GM18519 (cell line): ENCODE measurements at regions not wholly inside any gene's neighbourhood (a gene's known extent, or its start where the extent isn't known, plus 50 kb on each side); places are given as distances from the start of the nearest gene placed in this dataset.
A peak's percentile ranks its signal among the peaks of the same experiment; 100 is the strongest.
"Not testable (repeated sequence)": the region's sequence is repeated elsewhere in the genome, so short reads cannot be mapped to it uniquely, and the experiment has no call there.

Experiments used
- ATAC-seq: cut with Tn5 transposase; IDR thresholded peaks from one replicate; pipeline ENCODE4 v1.9.1; 2021; ENCODE audit warnings: mild to moderate bottlenecking, moderate library complexity; ENCODE audit not compliant: unreplicated experiment, low FRiP score

DNA sequence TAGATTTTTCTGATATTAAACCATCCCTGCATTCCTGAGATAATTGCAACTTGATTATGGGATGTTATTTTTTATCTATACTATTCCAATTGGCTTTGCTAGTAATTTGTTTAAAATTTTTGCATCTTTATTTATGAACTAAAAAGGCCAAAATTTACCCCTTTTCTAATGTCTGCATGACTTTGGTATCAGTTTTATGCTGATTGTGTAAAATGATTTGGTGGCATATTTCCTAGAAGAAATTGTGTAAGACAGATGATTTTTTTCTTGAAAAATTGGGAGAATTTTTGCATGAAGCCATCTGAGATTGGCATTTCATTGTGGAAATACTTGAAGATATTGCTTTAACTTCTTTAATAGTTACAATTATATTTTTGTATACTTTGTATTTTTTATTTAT is 183.8 kb upstream of the TBL1XR1 start:
- ATAC-seq, result no peak

DNA sequence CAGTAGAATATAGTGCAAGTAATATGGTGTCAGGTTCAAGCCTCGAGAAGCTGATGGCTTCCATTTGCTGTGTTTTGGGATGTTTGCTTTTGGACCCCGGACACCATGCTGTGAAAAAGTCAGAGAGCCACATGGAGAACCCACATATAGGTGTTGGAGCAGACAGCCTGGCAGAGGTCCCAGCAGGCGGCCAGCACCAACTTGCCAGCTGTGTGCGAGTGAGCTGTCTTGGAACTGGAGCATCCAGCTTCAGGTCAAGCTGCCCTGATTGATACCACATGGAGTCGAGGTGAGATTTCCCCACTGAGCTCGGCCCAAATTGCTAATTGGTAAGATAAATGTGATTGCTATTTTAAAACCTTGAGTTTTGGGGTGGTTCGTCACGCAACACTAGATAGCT is 185.7 kb upstream of the TBL1XR1 start:
- ATAC-seq, result no peak

DNA sequence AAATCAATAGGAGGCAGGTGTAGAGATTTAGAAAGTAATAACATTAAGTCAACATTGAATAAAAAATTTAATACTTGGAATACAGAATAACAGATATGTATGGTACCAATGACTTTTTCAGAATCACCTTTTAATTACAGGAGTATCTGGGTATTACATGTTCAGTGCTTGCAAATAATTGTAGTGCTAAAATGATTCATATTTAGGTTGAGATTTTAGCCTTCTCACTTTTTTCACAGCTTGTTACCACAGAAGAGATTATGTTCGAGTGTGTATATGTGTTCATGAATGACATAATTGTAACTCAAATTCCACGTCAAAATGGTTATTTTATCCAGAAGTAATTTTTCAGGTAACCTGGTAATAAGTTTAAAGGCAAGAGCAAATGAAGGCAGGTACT is 187.9 kb upstream of the TBL1XR1 start:
- no peak for ATAC-seq

DNA sequence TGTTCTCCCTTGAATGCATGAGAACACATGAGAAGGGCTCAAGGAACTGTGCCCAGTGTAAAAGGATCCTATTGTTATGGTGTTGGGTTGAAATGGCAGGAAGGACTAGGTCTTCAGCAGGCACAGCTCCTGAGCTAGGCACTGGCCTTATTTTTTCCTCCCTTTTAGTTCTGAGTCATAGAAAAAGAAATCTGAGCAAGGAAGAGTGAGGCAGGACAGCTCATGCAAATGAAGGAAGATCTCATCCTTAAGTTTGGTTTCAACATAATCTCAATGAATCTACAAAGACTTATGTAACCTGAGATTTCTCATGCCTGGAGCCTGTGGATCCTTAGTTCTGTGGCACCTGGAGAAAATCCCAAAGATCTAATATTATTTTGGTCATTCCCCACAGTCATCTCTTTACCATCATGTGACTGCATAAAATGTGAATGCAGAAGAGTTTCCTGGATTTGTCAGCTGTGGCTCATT is 188.6 kb upstream of the TBL1XR1 start:
- no peak for ATAC-seq

DNA sequence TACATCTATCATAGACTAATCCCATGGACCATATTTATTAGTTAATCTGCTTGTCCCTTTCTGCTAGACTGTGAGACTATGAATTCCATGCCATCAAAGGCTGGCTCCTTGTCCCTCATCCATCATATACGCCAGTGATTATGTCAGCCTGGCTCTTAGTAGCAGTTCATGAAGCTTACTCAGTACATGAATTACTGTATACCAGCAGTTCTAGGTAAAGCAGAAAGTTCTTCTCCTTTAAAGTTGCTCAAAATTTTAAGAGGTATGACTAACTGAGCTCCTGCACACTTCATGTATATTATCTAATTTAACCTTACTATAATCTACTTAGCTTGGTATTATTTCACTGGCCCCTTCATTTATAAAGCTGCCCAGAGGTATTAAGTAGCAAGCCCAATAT is 190.9 kb upstream of the TBL1XR1 start:
- ATAC-seq, result no peak

DNA sequence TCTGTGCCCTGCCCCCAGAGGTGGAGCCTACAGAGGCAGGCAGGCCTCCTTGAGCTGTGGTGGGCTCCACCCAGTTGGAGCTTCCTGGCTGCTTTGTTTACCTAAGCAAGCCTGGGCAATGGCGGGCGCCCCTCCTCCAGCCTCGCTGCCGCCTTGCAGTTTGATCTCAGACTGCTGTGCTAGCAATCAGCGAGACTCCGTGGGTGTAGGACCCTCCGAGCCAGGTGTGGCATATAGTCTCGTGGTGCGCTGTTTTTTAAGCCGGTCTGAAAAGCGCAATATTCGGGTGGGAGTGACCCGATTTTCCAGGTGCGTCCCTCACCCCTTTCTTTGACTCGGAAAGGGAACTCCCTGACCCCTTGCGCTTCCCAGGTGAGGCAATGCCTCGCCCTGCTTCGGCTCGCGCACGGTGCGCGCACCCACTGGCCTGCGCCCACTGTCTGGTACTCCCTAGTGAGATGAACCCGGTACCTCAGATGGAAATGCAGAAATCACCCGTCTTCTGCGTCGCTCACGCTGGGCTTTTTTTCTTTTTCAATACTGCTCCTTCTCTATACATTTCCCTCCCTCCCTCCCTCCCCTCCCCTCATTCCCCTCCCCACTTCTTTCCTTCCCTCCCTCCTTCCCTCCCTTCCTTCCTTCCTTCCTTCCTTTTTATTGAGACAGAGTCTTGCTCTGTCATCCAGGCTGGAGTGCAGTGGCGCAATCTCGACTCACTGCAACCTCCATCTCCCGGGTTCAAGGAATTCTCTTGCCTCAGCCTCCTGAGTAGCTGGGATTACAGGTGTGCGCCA is 197.1 kb upstream of the TBL1XR1 start:
- not testable (repeated sequence) for ATAC-seq

DNA sequence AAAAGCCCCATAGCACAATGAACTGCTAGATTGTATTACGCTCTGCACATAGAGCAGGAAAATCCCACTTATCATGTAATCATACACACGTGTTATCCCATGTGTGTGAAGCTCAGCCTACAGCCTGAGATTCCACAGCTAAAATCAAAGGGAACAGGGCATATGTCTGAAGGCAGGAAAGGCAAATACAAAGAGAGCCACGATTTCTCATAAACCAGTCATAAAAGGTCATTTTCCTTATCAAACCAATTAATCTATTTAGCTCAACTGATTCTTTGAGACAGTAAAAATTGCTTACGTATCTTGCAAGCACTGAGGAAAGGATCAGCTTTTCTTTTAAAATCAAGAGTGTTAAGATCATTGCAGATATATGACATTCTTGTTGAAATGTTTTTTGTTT is 199.5 kb upstream of the TBL1XR1 start:
- no peak for ATAC-seq

DNA sequence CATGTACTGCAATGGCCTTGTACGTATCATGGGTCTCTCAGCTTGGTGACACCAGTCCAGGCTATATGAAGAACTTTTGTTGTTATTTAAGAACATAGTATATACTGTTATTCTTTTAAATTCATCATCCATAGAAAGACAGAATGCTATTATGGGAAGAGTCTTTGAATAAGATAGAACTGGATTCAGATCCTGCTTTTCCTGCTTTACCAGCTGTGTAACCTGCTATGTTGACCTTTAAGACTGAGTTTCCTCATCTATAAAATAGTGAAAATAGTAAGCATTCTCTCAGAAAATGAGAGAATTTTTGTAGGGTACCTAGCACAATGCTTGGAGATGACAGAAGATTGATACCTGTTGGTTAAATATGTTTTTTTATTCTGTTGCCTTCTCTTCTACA is 204.1 kb upstream of the TBL1XR1 start:
- ATAC-seq, result no peak

DNA sequence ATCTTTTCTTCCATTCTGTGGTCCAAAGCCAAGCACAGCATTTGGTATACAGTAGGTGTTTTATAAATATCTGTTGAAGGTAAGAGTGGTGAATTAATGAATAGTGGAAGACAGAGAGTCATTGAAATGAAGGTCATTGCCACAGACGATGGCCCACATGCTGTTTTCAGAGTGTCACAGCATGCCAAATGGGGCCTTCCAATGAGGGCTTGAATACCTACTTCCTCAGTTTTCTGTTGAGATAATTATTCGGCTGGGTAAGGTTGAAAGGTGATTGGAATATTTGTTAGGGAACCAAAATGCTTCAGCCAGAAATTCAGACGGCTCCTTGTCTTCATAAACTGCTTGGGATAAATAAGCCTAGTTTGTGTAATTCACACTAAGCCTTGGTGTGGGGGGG is 205.3 kb upstream of the TBL1XR1 start:
- no peak for ATAC-seq

DNA sequence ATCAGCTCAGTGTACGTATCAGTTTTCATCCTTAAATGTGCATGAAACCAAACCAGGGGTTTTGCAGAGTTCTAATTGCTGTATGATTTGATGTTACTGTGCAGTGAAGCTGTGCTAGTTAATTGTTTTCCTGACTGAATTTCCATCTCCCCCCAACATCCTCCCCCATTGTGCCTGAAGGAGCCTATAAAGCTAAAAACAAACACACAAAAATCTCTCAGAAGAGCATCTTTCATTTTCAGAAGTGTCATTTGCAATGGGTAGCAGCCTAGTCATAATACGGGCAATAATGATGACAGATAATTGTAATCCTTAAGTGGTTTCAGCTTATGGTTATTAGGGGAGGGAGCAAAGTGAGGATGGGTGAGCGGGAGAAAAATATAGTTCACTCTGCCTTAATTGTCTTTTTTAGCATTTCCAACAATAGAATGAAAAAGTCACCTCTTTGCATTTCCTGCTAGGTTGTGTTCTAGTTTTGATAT is 207.9 kb upstream of the TBL1XR1 start:
- ATAC-seq, result no peak

DNA sequence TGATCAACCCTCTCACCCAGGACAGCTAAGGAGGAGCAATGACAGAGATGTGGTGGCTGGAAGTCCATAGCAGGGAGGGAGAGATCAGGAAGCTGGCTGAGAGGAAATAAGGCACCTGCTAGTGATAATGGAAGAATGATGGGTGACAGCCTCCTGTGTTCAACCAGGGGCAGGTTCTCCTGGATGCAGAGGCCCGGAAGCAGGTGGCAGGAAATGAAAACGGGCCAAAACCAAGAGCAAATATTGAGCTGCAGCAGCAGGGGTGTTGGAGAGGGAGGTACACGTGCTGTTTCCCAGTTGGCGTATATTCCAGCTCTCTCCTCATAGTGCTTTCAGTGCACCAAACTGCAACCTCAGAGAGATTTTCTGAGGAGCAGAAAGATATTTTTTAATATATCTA is 213.4 kb upstream of the TBL1XR1 start:
- no peak for ATAC-seq

DNA sequence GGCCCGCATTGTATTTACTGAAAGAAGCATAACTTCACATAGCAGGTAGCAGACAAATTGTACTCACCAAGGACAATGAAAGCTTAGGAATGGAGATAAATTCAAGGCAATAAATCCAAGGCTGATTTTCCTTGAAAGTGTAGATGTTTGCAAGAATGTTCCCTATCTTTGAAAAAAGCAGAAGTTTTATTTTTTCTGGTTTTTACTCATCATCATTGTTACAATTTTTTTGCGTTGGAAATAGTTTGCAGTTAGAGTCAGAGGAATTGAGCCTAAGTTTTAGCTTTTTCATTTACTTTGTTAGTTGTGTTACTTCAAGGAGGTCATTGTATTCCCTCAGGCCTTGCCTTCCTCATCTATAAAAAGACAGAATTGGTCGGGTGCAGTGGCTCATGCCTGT is 213.9 kb upstream of the TBL1XR1 start:
- no peak for ATAC-seq

DNA sequence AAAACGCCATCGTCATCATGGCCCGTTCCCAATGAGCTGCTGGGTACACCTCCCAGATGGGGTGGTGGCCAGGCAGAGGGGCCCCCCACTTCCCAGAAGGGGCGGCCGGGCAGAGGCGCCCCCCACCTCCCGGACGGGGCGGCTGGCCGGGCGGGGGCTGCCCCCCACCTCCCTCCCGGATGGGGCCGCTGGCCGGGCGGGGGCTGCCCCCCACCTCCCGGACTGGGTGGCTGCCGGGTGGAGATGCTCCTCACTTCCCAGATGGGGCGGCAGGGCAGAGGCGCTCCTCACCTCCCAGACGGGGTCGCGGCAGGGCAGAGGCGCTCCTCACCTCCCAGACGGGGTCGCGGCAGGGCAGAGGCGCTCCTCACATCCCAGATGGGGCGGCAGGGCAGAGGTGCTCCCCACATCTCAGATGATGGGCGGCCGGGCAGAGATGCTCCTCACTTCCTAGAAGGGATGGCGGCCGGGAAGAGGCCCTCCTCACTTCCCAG is 215.4 kb upstream of the TBL1XR1 start:
- not testable (repeated sequence) for ATAC-seq

DNA sequence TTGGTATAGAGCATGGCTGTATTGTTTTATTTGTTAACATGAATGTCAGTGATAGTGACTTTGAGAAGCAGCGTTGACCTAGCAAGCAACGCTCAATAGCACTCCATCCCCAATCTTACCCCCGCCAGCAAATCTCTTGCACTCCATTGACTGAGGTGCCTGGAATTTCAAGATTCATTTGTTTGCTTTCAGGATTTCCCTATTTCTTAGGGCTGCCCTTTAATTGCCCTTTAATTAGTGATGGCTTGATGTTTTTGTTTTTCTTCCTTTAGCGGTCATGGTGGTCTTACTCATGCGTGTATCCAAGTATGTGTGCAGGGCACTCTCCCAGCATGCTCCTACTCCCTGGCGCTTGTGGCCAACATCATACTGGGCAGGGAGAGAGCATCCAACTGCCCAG is 216.8 kb upstream of the TBL1XR1 start:
- no peak for ATAC-seq

DNA sequence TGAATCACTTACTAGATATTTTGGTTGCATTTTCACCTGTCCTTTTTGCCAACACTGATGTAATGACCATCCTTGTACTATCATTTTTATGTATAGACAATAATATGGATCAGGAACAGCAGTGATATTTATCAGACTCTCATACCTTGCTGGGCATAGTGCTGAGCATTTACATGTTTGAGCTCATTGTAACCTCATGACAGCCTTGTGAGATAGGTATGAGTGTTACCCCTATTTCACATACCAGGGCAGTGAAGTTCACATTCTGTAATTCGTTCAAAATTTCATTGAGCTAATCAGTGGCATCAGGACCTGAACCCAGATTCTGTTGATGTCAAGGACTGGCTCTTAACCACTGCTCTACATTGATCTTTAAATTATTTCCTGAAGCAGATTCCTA is 221.5 kb upstream of the TBL1XR1 start:
- ATAC-seq, result no peak

DNA sequence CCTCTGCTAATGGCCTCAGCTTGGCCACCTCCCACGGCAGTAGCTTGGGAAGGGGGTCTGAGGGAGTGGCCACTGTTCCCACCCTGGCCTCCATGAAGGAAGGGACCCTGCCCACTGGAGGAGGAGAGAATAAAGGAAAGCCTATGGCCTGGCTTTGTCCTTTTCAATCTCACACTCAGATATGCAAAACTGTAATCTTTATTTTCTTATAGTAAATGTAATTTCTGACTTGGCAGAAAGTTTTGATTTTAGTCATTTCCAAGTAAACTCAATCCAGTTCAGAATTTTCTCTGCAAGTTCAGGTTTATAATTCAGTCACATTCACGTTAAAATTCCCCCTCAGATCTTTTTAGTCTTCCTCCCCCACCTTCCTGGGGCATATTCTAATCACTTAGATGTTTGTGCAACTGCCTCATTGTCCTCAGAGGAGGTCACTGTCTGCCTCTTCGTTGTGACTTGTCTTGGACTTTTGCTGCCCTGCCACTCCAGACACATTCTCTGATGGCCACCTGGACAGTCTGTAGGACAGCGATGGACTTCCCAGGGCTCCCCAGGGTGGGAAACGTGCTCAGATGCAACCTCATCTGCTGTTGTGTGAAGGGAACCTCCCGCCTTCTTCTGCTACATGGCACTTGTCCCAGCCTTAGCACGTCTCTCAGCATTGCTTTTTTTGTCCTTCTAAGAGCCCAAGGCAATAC is 222.8 kb upstream of the TBL1XR1 start:
- peak; percentile 56 for ATAC-seq

DNA sequence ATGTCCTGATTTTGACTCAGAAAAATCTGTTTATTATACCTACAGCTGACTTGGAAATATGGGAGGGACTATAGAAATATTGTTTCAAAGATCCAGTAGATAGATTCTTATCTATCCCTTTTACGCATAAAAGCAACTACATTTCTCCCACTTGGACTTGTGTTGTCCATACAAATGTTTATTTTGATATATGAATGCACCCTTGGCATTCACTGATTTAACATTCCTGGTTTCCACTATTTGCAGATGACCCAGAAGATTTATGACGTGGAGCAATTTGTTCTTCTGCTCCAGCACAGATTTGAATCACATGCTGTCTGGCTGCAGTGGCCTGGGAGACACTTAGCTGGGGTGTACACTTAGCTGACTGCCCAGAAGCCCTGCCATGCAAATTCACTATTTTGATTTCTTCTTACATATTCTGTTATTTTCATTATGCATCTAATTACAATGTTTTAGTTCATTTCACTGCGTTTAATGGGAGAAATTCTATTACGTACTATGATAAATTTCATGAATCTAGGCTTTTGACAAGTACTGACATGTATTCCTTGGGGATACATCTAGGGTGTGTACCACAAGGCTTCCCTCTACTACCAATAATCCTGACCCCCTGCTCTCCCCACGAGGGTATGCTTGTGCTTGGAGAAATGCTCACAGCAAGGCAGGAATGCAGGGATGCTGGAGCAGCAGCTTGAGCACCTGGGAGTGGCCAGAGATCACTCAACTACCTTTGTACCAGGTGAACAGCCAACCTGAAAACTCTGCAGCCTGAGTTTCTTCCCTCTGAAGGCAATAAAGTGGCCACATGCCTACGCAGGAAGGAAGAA is 223.6 kb upstream of the TBL1XR1 start:
- ATAC-seq, result no peak

DNA sequence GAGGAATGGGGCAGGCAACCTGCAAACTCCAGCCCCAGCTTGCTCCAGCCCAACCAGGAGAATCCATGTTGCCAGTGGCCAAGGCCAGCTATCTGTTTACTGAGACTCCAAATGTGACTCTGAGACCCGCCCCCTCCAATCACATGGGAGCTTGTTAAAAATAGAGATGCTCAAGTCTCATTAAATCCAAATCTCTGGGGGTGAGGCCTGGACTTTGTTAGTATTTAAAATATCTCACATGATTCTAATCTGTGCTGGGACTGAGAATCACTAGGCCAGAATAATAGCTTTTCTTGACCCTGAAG is 224.2 kb upstream of the TBL1XR1 start:
- no peak for ATAC-seq

DNA sequence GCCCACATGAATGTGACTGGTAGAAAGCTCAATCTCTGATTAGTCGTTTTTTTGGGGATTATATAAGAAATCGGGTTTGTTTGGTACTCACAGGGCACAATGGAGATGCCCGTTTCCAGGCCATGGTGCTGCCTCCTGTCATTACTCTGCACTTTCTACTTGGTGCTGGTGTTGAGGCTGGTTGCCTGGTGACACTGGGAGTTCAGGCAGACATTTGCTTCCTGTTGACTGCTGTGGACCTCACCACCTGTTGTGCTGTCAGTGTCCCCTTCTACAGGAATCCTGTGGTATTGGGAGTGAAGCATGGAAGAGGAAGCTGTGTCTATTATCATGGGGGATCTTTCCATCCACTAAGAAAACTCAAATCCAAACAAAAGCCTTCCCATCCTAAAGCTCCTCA is 227.2 kb upstream of the TBL1XR1 start:
- ATAC-seq, result no peak

DNA sequence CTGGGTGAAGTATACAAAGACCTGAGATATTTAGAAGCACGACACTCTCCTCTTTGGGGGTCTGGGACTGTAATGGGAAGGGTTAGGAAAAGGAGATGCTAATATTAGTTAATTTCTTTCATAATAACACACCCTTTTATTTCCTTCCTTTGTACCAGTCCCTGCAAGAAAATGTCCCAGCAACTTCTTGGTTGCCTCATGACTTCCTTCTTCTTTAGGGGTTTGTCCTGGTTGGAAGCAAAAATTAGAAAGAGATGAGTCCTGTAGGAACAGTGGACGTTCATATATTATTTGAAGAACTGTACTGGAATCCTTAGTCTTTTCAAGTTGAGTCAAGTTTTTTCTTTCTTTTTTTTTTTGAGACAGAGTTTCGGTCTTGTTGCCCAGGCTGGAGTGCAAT is 227.8 kb upstream of the TBL1XR1 start:
- no peak for ATAC-seq
